ENCODE measurements at regions not wholly inside any gene's neighbourhood (a gene's known extent, or its start where the extent isn't known, plus 50 kb on each side); places are given as distances from the start of the nearest gene placed in this dataset.
"Not testable (repeated sequence)": the region's sequence is repeated elsewhere in the genome, so short reads cannot be mapped to it uniquely, and the experiment has no call there.

- TF ChIP-seq CTCF (IDR thresholded peaks at IDR 0.05) = no peak
- TF ChIP-seq POLR2A (IDR thresholded peaks at IDR 0.05) = no peak
- Histone ChIP-seq H3K9me3 (no peaks in the 10 kb centered on the region), H3K27ac (no peak overlapping the region), H3K4me3 (no peak overlapping the region), H3K4me1 (no peaks in the 10 kb centered on the region), H3K36me3 (no peaks in the 10 kb centered on the region), H3K27me3 (no peaks in the 10 kb centered on the region)
- DNase-seq = no peak
- 43 to 67% methylated on average over 5 to 9 of the region's 9 CpGs for WGBS, 2 donors
- intact Hi-C loops (cut with DNase I) = no loop called here
Measured at GRCh38 chr21:27776925-27777553, 810.2 kb upstream of the ADAMTS5 start.

- no peak for DNase-seq
- H3K4me3 ChIP-seq = no peak overlapping the region
Measured at GRCh38 chr21:27772816-27773215, 805.9 kb upstream of the ADAMTS5 start.

GRCh38 chr21:27771938-27772483 is 805.1 kb upstream of the ADAMTS5 start:
- TF ChIP-seq CTCF (IDR thresholded peaks at IDR 0.05) = no peak
- no peak for TF ChIP-seq POLR2A (IDR thresholded peaks at IDR 0.05)
- H3K27ac ChIP-seq = no peak overlapping the region
- no peaks in the 10 kb centered on the region for H3K36me3 ChIP-seq
- H3K4me3 ChIP-seq = no peak overlapping the region
- no peaks in the 10 kb centered on the region for H3K27me3 ChIP-seq
- no peaks in the 10 kb centered on the region for H3K4me1 ChIP-seq
- intact Hi-C loops (cut with DNase I) = no loop called here
- 64 to 85% methylated on average over 5 of the region's 5 CpGs for WGBS, 2 donors
- no peaks in the 10 kb centered on the region for H3K9me3 ChIP-seq
- DNase-seq = no peak

More at GRCh38 chr21:27772816-27773215, 805.9 kb upstream of the ADAMTS5 start:
- intact Hi-C loops (cut with DNase I) = no loop called here
- H3K27ac ChIP-seq = no peak overlapping the region
- H3K4me1 ChIP-seq = no peaks in the 10 kb centered on the region
- H3K36me3 ChIP-seq = no peaks in the 10 kb centered on the region
- no peak for TF ChIP-seq CTCF (IDR thresholded peaks at IDR 0.05)
- TF ChIP-seq POLR2A (IDR thresholded peaks at IDR 0.05) = no peak
- no peaks in the 10 kb centered on the region for H3K9me3 ChIP-seq
- no peaks in the 10 kb centered on the region for H3K27me3 ChIP-seq

GRCh38 chr21:27769763-27770162 is 802.9 kb upstream of the ADAMTS5 start:
- Histone ChIP-seq H3K4me1 (no peaks in the 10 kb centered on the region), H3K27ac (no peak overlapping the region), H3K36me3 (no peaks in the 10 kb centered on the region), H3K9me3 (no peaks in the 10 kb centered on the region), H3K27me3 (no peaks in the 10 kb centered on the region), H3K4me3 (no peak overlapping the region)
- no peak for DNase-seq
- intact Hi-C loops (cut with DNase I) = no loop called here
- WGBS, 2 donors = 90 to 92% methylated on average over 2 of the region's 2 CpGs
- no peak for TF ChIP-seq CTCF (IDR thresholded peaks at IDR 0.05)

GRCh38 chr21:27768046-27768637 is 801.3 kb upstream of the ADAMTS5 start:
- H3K27ac ChIP-seq; H3K36me3 ChIP-seq; H3K9me3 ChIP-seq; H3K4me3 ChIP-seq; H3K27me3 ChIP-seq; intact Hi-C loops (cut with DNase I); DNase-seq; H3K4me1 ChIP-seq: not testable (repeated sequence)
- 85 to 93% methylated on average over 5 of the region's 5 CpGs for WGBS, 2 donors
